Activated naive CD8-positive, alpha-beta T cell treated with anti-CD3 and anti-CD28 coated beads for 36 hours (primary cell): ENCODE measurements at regions not wholly inside any gene's neighbourhood (a gene's known extent, or its start where the extent isn't known, plus 50 kb on each side); places are given as distances from the start of the nearest gene placed in this dataset.
"Not testable (repeated sequence)": the region's sequence is repeated elsewhere in the genome, so short reads cannot be mapped to it uniquely, and the experiment has no call there.

ENCODE experiments used
- DNase-seq: peaks from one replicate; pipeline ENCODE4 v3.0.0; 2021
- H3K27ac Mint-ChIP-seq: one replicate; pipeline ENCODE4 v1.8.0; 2022; ENCODE audit warnings: mild to moderate bottlenecking, moderate library complexity, mixed read lengths
- H3K27me3 Mint-ChIP-seq: one replicate; pipeline ENCODE4 v1.8.0; 2022; ENCODE audit warnings: mild to moderate bottlenecking, mixed read lengths
- H3K36me3 Mint-ChIP-seq: one replicate; pipeline ENCODE4 v1.8.0; 2021; ENCODE audit warnings: mild to moderate bottlenecking, mixed read lengths
- H3K4me1 Mint-ChIP-seq: one replicate; pipeline ENCODE4 v1.8.0; 2021; ENCODE audit warnings: mixed read lengths
- H3K4me3 Mint-ChIP-seq: one replicate; pipeline ENCODE4 v1.8.0; 2022; ENCODE audit warnings: mild to moderate bottlenecking, moderate library complexity, mixed read lengths
- H3K9me3 Mint-ChIP-seq: one replicate; pipeline ENCODE4 v1.8.0; 2022; ENCODE audit warnings: mixed read lengths

DNA sequence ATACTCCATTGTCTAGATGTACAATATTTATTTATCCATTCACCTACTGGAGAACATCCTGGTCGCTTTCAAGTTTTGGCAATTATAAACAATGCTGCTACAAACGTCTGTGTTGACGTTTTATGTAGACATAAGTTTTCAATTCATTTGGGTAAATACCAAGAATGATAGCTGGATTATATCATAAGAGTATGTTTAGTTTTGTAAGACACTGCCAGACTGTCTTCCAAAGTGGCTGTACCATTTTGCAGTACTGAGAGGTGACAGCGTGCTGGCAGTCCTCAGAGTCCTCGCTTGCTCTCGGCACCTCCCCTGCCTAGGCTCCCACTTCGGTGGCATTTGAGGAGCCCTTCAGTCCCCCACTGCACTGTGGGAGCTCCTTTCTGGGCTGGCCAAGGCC is 253.3 kb upstream of the INTU start:
- Mint-ChIP-seq H3K9me3 (peaks cover 4% of the 10 kb centered on the region), H3K27me3 (no peaks in the 10 kb centered on the region), H3K36me3 (no peaks in the 10 kb centered on the region), H3K4me3 (no peak overlapping the region), H3K27ac (no peak overlapping the region), H3K4me1 (no peaks in the 10 kb centered on the region)
- DNase-seq, result no peak

DNA sequence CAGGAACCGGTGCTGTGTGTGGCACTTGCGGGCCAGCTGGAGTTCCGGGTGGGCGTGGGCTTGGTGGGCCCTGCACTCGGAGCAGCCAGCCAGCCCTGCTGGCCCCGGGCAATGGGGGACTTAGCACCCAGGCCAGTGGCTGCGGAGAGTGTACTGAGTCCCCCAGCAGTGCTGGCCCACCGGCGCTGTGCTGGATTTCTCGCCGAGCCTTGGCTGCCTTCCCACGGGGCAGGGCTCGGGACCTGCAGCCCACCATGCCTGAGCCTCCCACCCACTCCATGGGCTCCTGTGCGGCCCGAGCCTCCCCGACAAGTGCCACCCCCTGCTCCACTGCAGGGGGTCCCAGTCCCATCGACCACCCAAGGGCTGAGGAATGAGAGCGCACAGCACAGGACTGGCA is 252.8 kb upstream of the INTU start:
- not testable (repeated sequence) for H3K27ac Mint-ChIP-seq, H3K4me1 Mint-ChIP-seq, DNase-seq, H3K9me3 Mint-ChIP-seq, H3K4me3 Mint-ChIP-seq, H3K36me3 Mint-ChIP-seq, H3K27me3 Mint-ChIP-seq

DNA sequence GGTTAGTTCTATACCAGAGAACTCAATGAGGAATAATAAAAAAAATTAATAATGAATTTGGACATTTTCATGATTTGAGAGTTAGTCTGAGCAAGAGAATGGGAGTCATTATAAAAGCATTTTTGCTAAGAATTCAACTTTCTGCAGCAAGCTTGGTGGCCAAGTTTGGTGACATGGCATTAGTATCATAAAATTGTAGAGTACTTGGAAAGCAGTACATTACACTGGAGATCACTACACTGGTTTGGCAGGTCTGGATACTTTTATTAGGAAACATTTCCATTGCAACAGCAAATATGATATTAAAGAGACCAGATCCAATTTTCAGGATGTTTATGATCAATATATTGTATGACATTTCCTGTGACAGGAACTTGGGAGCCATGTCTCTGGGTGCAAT is 249.1 kb upstream of the INTU start:
- peaks cover 4% of the 10 kb centered on the region for H3K9me3 Mint-ChIP-seq
- H3K4me1 Mint-ChIP-seq, result no peaks in the 10 kb centered on the region
- H3K27me3 Mint-ChIP-seq, result no peaks in the 10 kb centered on the region
- no peak overlapping the region for H3K4me3 Mint-ChIP-seq
- H3K36me3 Mint-ChIP-seq, result no peaks in the 10 kb centered on the region
- H3K27ac Mint-ChIP-seq, result no peak overlapping the region
- no peak for DNase-seq

DNA sequence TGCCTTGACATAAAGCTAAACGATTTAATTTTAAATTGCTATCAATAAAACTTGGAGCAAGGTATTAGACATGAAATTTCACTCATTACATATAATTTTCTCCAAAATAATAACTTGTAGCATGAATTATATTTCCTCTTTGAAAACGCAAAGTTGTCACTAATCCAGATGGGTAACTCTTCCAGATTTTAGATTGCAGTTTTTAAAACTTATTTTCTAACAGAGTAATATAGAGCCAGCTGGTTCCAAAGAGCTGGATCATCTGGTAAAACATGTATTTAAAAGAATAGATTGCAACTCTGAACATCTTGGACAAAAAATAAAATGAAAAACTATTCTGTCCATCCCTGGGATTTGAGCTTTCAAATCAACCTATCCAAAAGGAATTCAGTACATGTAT is 238.2 kb upstream of the INTU start:
- no peak for DNase-seq
- Mint-ChIP-seq H3K27ac (no peak overlapping the region), H3K36me3 (no peaks in the 10 kb centered on the region), H3K9me3 (no peaks in the 10 kb centered on the region), H3K27me3 (no peaks in the 10 kb centered on the region), H3K4me1 (no peaks in the 10 kb centered on the region), H3K4me3 (no peak overlapping the region)

DNA sequence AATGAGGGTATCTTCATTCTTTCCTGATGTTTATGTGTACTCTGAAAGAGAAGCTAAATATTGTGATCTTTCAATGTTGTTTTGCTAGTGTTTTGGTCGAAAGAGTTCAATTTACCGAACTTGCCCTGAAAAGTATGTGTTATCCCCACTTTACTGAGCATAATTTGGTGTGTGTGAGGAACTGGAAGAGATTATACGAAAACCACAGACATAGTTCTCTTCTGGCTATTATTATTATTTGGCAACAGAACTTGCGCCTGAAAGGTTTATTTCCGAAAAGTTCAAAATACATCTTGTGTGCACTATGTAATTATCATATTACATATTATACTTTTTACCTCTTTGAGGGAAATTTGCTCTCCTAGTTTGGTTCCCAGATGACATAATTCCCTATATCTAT is 232.5 kb upstream of the INTU start:
- H3K36me3 Mint-ChIP-seq, result no peaks in the 10 kb centered on the region
- H3K4me3 Mint-ChIP-seq, result no peak overlapping the region
- no peak overlapping the region for H3K27ac Mint-ChIP-seq
- H3K4me1 Mint-ChIP-seq, result no peaks in the 10 kb centered on the region
- no peaks in the 10 kb centered on the region for H3K9me3 Mint-ChIP-seq
- no peak for DNase-seq
- no peaks in the 10 kb centered on the region for H3K27me3 Mint-ChIP-seq

DNA sequence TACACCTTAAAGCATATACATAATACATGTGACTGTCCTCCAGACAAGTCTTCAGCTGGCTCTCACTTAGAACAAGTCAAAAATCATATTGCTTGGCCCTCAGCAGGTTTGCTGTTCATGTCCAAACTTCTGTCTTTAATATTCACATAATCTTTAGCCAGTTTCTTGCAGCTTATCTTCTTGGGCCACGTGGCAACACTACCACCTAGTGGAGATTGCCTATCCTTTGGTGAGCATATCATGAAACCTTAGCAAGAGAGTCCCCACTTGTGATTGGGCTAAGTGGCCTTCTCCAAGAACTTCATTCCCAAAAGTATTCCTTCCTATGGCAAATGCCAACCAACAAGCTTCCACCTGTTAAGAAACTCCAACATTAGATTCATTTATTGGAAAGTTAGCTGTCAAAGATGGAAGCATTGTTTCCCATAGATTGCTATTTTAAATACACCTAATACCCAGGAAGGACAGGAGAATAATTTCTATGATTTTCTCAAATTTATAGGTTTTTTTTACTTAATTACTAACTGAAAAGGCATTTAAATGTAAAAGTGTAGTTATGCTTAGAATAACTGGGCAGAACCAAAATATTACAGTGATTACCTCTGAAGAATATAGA is 231.9 kb upstream of the INTU start:
- Mint-ChIP-seq H3K9me3 (no peaks in the 10 kb centered on the region), H3K27ac (no peak overlapping the region), H3K27me3 (no peaks in the 10 kb centered on the region), H3K4me3 (no peak overlapping the region), H3K36me3 (no peaks in the 10 kb centered on the region), H3K4me1 (no peaks in the 10 kb centered on the region)
- peak; percentile 28 for DNase-seq

DNA sequence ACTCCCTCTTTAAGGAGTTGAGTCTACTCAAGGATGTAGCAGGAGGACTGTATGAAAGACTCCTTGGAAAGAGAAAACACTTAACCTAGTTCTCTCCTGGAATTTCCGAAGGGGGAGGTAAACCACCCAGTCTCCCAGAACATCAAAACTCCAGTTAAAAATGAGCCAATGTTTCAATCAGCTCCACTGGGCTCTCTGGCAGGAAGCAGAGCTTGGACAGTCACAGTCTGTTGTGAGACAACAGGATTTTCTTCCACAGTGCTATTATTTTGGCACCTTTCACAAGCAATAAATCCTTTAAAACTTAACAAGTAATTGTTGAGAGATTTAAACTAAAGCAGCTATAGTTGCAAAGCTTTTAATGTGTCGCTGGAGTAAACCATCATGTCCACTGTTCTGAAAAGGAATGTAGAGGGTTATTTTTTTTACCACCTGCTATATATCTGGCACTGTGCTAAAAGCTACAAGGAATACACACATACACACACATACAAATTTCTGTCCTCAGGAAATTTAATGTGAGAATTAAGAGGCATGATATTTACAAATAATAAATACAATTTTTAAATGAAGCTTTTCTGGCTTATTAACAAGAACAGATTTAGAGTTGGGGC is 229.2 kb upstream of the INTU start:
- peaks cover 6% of the 10 kb centered on the region for H3K9me3 Mint-ChIP-seq
- no peak overlapping the region for H3K27ac Mint-ChIP-seq
- DNase-seq, result no peak
- no peaks in the 10 kb centered on the region for H3K36me3 Mint-ChIP-seq
- H3K4me1 Mint-ChIP-seq, result no peaks in the 10 kb centered on the region
- no peak overlapping the region for H3K4me3 Mint-ChIP-seq
- H3K27me3 Mint-ChIP-seq, result no peaks in the 10 kb centered on the region

DNA sequence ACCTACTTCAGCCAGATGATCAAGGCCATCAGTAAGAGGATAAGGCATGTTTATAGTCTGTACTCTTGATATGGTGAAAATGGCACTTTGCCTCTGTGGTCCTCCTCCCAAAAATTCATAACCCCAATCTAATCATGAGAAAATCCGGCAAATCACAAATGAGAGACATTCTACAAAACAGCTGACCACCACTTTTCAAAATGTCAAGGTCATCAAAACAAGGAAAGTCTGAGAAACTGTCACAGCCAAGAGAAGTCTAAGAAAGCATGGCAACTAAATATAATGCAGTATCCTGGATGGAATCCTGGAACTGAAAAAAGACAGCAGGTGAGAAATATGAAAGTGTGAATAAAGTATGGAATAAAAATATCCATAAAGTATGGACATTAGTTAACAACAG is 226.6 kb upstream of the INTU start:
- no peak for DNase-seq
- peaks cover 6% of the 10 kb centered on the region for H3K9me3 Mint-ChIP-seq
- H3K27ac Mint-ChIP-seq, result no peak overlapping the region
- no peaks in the 10 kb centered on the region for H3K36me3 Mint-ChIP-seq
- H3K4me3 Mint-ChIP-seq, result no peak overlapping the region
- H3K4me1 Mint-ChIP-seq, result no peaks in the 10 kb centered on the region
- H3K27me3 Mint-ChIP-seq, result no peaks in the 10 kb centered on the region

DNA sequence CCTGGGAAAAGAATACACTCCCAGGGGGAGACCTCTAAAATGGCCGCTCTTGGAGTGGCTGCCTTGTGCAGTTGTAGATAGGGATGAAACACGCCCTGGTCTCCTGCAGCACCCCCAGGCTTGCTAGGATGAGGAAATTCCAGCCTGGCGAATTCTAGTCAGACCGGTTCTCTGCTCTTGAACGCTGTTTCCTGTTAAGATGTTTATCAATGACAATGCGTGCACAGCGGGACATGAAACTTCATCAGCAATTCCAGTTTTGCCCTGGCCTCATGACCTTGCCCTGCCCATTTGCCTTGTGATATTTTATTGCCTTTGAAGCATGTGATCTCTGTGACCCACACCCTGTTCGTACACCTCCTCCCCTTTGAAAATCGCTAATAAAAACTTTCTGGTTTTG is 225.2 kb upstream of the INTU start:
- not testable (repeated sequence) for H3K4me3 Mint-ChIP-seq, H3K27ac Mint-ChIP-seq, H3K4me1 Mint-ChIP-seq, H3K27me3 Mint-ChIP-seq, DNase-seq, H3K36me3 Mint-ChIP-seq, H3K9me3 Mint-ChIP-seq

DNA sequence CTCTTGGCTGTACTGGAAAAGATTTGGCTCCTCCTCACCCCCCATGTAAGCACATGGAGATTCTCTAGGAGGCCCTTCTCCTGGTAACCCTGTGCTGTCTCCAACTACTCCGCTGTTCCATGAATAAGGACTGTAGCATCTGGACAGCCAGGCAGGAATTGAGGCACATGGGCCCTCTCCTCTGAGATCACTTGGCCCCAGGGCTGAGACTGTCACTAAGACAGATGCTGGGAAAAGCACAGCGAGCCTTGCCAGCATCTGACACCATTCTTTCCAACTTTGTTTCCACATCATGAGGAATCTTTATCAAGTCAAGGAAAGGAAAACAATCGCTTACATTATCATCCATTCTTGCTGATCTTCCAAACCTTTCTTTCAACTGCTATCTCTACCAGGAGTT is 222.6 kb upstream of the INTU start:
- H3K36me3 Mint-ChIP-seq, result no peaks in the 10 kb centered on the region
- DNase-seq, result no peak
- H3K4me1 Mint-ChIP-seq, result no peaks in the 10 kb centered on the region
- no peak overlapping the region for H3K4me3 Mint-ChIP-seq
- no peak overlapping the region for H3K27ac Mint-ChIP-seq
- peaks cover 6% of the 10 kb centered on the region for H3K9me3 Mint-ChIP-seq
- no peaks in the 10 kb centered on the region for H3K27me3 Mint-ChIP-seq

DNA sequence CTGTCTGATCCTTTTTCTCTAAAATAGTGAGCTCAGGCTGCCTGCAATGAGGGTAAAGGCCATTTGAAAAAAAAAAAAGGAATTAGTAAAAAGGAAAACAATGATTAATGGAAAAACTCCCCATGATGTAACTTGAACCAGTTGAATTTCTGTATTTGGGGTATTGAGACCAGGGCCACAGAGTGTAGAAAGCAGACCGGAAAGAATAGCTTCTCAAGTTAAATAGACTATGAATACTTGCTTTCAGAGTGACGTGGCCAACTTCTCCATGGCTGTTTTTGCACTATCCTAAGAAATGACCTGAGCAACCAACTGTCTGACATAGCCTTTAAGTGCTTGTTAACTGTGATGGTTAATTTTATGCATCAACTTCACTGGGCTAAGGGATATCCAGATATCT is 222.1 kb upstream of the INTU start:
- no peaks in the 10 kb centered on the region for H3K4me1 Mint-ChIP-seq

DNA sequence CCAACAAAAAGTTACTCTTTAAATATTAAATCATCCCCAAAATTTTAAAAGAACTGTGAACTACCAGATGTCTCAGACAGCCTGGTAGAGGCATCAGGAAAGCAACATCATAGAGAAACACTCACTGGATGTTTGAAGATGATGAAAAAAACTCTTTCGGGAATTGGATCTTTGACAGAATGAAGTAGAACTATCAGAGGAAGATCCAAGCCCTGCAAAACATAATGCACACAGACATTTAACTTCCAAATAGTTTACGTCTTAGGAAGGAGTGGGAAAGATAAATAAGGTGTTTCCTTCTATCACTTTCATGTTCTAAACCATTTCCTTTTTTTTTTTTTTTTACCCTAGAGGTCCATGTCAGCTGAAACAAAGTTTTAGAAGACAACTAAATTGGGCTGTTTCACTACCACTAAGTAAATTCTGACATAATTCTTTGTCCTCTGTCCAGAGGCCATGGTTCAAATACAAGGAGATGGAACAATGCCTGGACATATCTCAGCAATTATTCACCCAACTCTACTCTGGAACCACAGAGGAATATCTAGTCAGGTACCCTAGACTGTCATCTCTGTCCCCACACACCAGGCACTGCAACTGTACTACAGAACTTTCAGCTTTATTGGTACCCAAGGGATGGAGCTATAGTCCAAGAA is 217.7 kb upstream of the INTU start:
- H3K4me1 Mint-ChIP-seq, result no peaks in the 10 kb centered on the region
- H3K9me3 Mint-ChIP-seq, result no peaks in the 10 kb centered on the region
- no peak overlapping the region for H3K4me3 Mint-ChIP-seq
- DNase-seq, result no peak
- H3K36me3 Mint-ChIP-seq, result no peaks in the 10 kb centered on the region
- H3K27me3 Mint-ChIP-seq, result no peaks in the 10 kb centered on the region
- no peak overlapping the region for H3K27ac Mint-ChIP-seq

More for the DNA sequence above, 222.1 kb upstream of the INTU start:
- H3K27me3 Mint-ChIP-seq, result no peaks in the 10 kb centered on the region
- peaks cover 6% of the 10 kb centered on the region for H3K9me3 Mint-ChIP-seq
- no peak overlapping the region for H3K4me3 Mint-ChIP-seq
- H3K27ac Mint-ChIP-seq, result no peak overlapping the region
- no peaks in the 10 kb centered on the region for H3K36me3 Mint-ChIP-seq
- DNase-seq, result no peak

DNA sequence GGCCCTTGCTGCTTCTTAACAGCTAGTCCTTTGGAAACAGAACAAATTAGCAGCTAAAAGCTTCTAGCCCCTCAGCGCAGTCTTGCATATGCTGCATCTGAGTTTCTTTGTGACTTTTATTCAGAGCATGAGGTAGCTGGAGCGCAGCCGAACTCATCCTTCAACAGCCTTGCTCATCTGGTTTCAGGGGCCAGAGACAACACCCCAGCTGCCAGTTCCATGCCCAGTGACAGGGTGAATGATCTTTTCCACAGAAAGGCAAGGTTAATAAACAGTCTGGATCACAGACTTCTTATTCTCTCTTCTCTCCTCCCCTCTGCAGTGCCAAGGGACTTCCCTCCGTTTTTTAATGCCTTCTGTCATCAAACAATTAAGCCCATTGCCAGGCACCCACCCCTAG is 216.6 kb upstream of the INTU start:
- Mint-ChIP-seq H3K4me1 (no peaks in the 10 kb centered on the region), H3K27ac (no peak overlapping the region), H3K27me3 (no peaks in the 10 kb centered on the region), H3K4me3 (no peak overlapping the region), H3K9me3 (no peaks in the 10 kb centered on the region), H3K36me3 (no peaks in the 10 kb centered on the region)
- DNase-seq, result no peak

DNA sequence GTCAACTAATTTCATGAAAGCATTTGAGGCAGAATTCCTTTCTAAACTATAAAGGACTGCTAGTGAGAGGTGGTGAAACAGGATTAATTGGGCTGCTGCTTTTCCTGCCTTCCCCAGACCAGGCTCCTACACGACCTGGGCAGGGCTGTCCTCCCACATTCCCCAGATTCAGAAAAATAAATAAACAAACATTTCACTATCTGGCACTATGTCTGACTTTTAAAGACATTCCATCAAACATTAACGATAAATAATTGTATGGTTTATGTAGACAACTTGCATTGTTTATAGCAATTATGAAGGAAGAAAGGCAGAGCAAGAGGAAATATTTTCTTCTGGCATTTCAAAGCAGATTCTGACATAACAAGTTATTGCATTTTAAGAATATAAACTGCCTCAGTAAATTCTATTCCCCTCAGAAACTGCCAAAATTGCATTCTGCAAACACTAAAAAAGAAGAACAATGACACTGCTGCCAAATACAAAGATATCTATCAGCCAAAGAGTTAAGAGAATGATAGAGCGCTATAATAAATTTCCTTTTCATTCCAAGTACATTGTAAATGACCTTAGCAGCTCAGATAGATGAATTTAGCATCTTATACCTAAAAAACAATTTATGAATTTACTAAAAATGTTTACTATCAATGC is 214.7 kb upstream of the INTU start:
- H3K4me3 Mint-ChIP-seq, result no peak overlapping the region

DNA sequence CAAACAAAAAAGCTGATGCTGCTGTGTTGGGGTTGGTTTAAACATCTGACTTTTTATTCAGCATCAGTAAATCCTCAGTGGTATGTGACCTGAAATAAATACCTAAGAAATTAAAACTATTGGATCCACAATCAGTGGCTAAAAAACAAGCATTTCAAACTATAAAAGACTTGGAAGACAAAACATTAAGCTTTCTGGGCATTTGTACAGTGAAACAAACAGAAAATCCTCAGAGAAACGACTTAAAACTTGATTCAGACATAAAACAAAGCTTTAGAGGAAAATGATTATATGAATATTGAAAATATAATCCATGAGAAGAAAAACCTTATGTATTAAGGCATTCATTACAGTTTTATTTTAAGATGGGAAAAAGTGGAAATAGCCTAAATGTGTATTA is 213.3 kb upstream of the INTU start:
- Mint-ChIP-seq H3K27me3 (no peaks in the 10 kb centered on the region), H3K4me3 (no peak overlapping the region), H3K36me3 (no peaks in the 10 kb centered on the region), H3K9me3 (no peaks in the 10 kb centered on the region), H3K4me1 (no peaks in the 10 kb centered on the region), H3K27ac (no peak overlapping the region)
- DNase-seq, result no peak

More for the DNA sequence above, 214.7 kb upstream of the INTU start:
- no peak for DNase-seq
- Mint-ChIP-seq H3K4me1 (no peaks in the 10 kb centered on the region), H3K27me3 (no peaks in the 10 kb centered on the region), H3K36me3 (no peaks in the 10 kb centered on the region), H3K9me3 (no peaks in the 10 kb centered on the region), H3K27ac (no peak overlapping the region)

DNA sequence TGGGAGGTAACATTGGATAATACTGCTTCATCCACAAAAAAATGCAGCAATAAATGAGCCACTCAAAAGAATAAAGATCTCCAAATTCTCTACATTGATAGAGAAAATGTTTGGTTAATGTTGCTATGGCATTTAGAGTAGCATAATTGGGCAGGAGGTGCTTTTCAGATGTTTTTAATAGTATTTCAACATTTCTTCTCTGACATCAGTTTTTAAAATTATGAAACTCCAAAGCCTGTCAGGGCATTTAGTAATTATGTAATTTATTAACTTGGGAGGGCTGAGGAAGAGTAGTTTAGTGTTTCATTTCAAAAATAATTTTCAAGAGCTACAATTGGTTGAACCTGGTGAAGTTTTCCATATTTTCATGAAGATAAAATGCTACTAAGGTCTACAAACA is 211.3 kb upstream of the INTU start:
- no peak overlapping the region for H3K27ac Mint-ChIP-seq
- H3K27me3 Mint-ChIP-seq, result no peaks in the 10 kb centered on the region
- no peaks in the 10 kb centered on the region for H3K36me3 Mint-ChIP-seq
- DNase-seq, result no peak
- no peaks in the 10 kb centered on the region for H3K9me3 Mint-ChIP-seq
- H3K4me3 Mint-ChIP-seq, result no peak overlapping the region
- no peaks in the 10 kb centered on the region for H3K4me1 Mint-ChIP-seq
